ENCODE measurements at regions not wholly inside any gene's neighbourhood (a gene's known extent, or its start where the extent isn't known, plus 50 kb on each side); places are given as distances from the start of the nearest gene placed in this dataset.

- no peak for DNase-seq (ENCODE audit: low spot score)
- in situ Hi-C loops (cut with MboI; ENCODE audit: low pct_unique_long_range_greater_than_20kb, low sequenced_read_pairs, unreplicated experiment): no loop called here
- no peak for TF ChIP-seq CTCF (IDR thresholded peaks at IDR 0.05; ENCODE audit: extremely low read depth, insufficient read depth, missing control alignments)
Observed at GRCh38 chr3:177948716-177949425, 587.4 kb upstream of the KCNMB2 start.

- DNase-seq (ENCODE audit: low spot score): no peak
- no peak for TF ChIP-seq CTCF (IDR thresholded peaks at IDR 0.05; ENCODE audit: extremely low read depth, insufficient read depth, missing control alignments)
- in situ Hi-C loops (cut with MboI; ENCODE audit: low pct_unique_long_range_greater_than_20kb, low sequenced_read_pairs, unreplicated experiment): no loop called here
Observed at GRCh38 chr3:177959188-177959587, 577.0 kb upstream of the KCNMB2 start.

- TF ChIP-seq CTCF (IDR thresholded peaks at IDR 0.05; ENCODE audit: extremely low read depth, insufficient read depth, missing control alignments): no peak
- DNase-seq (ENCODE audit: low spot score): no peak
- in situ Hi-C loops (cut with MboI; ENCODE audit: low pct_unique_long_range_greater_than_20kb, low sequenced_read_pairs, unreplicated experiment): no loop called here
Observed at GRCh38 chr3:177960014-177960413, 576.2 kb upstream of the KCNMB2 start.

GRCh38 chr3:177960722-177961121 is 575.5 kb upstream of the KCNMB2 start:
- no peak for DNase-seq (ENCODE audit: low spot score)
- in situ Hi-C loops (cut with MboI; ENCODE audit: low pct_unique_long_range_greater_than_20kb, low sequenced_read_pairs, unreplicated experiment): no loop called here

GRCh38 chr3:177961784-177962183 is 574.5 kb upstream of the KCNMB2 start:
- no peak for DNase-seq (ENCODE audit: low spot score)
- in situ Hi-C loops (cut with MboI; ENCODE audit: low pct_unique_long_range_greater_than_20kb, low sequenced_read_pairs, unreplicated experiment): no loop called here
- TF ChIP-seq CTCF (IDR thresholded peaks at IDR 0.05; ENCODE audit: extremely low read depth, insufficient read depth, missing control alignments): no peak

More at GRCh38 chr3:177960722-177961121, 575.5 kb upstream of the KCNMB2 start:
- TF ChIP-seq CTCF (IDR thresholded peaks at IDR 0.05; ENCODE audit: extremely low read depth, insufficient read depth, missing control alignments): no peak

GRCh38 chr3:177966493-177966892 is 569.7 kb upstream of the KCNMB2 start:
- in situ Hi-C loops (cut with MboI; ENCODE audit: low pct_unique_long_range_greater_than_20kb, low sequenced_read_pairs, unreplicated experiment): no loop called here
- no peak for DNase-seq (ENCODE audit: low spot score)
- TF ChIP-seq CTCF (IDR thresholded peaks at IDR 0.05; ENCODE audit: extremely low read depth, insufficient read depth, missing control alignments): no peak
